VCaP (cell line): ENCODE measurements at regions not wholly inside any gene's neighbourhood (a gene's known extent, or its start where the extent isn't known, plus 50 kb on each side); places are given as distances from the start of the nearest gene placed in this dataset.

ENCODE experiments used
- H3K27ac ChIP-seq: fragments of 450-650 bp; 2 replicates; pipeline ENCODE4 v1.5.1; 2017
- CTCF ChIP-seq: fragments of 450-650 bp; conservative IDR thresholded peaks from 2 replicates; pipeline ENCODE4 v1.5.1; 2017; ENCODE audit warnings: mild to moderate bottlenecking, moderate library complexity

GRCh38 chr15:94972314-94972713 lies 741.0 kb downstream of the MCTP2 start:
- no peak for TF ChIP-seq CTCF
- H3K27ac ChIP-seq: no peak overlapping the region

- no peak for TF ChIP-seq CTCF
- H3K27ac ChIP-seq: no peak overlapping the region
Measured at GRCh38 chr15:94987085-94987484, 755.7 kb downstream of the MCTP2 start.

- no peak for TF ChIP-seq CTCF
- no peak overlapping the region for H3K27ac ChIP-seq
Measured at GRCh38 chr15:94991718-94992117, 760.4 kb downstream of the MCTP2 start.

GRCh38 chr15:95009635-95010034 lies 778.3 kb downstream of the MCTP2 start:
- no peak for TF ChIP-seq CTCF
- no peak overlapping the region for H3K27ac ChIP-seq

GRCh38 chr15:95013381-95013780 lies 782.0 kb downstream of the MCTP2 start:
- no peak overlapping the region for H3K27ac ChIP-seq
- TF ChIP-seq CTCF: no peak

GRCh38 chr15:95016511-95017229 lies 785.3 kb downstream of the MCTP2 start:
- H3K27ac ChIP-seq: no peak overlapping the region
- TF ChIP-seq CTCF: no peak

GRCh38 chr15:95017666-95018328 lies 786.4 kb downstream of the MCTP2 start:
- no peak for TF ChIP-seq CTCF
- no peak overlapping the region for H3K27ac ChIP-seq
